ENCODE measurements at regions not wholly inside any gene's neighbourhood (a gene's known extent, or its start where the extent isn't known, plus 50 kb on each side); places are given as distances from the start of the nearest gene placed in this dataset.

DNA sequence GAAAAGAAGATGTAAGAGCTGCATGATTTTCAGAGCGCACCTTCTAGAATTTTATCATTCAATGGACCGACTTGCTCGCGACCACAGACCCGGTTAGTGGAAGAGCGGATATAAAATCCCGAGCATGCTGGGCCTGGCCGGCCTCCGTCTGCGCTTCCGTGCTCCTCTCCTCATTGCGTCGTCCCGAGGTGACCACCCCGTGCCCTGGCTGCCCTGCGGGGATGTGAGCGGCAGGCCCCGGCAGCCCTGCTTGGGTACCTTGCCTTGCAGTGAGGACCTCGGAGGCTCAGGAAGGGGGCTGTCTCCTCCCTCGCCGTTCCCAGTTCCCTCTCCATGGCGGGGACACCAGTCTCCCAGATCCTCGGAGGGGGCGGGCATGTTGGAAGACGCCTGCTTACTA, 330.9 kb upstream of the SHH start:
- TF ChIP-seq ZNF384 (IDR thresholded peaks at IDR 0.05) (no peak), FOXM1 (IDR thresholded peaks at IDR 0.05; ENCODE audit: borderline replicate concordance) (no peak), HDGF (IDR thresholded peaks at IDR 0.05; ENCODE audit: borderline replicate concordance) (no peak), FOXA1 (IDR thresholded peaks at IDR 0.05) (no peak), FOXK2 (IDR thresholded peaks at IDR 0.05) (no peak), ARNT (IDR thresholded peaks at IDR 0.05) (no peak), BHLHE40 (IDR thresholded peaks at IDR 0.05; ENCODE audit: borderline replicate concordance) (no peak), TARDBP (IDR thresholded peaks at IDR 0.05) (no peak), CTBP1 (IDR thresholded peaks at IDR 0.05; ENCODE audit: borderline replicate concordance) (no peak), SUZ12 (IDR thresholded peaks at IDR 0.05) (no peak), L3MBTL2 (conservative IDR thresholded peaks at IDR 0.05) (no peak)
- TF ChIP-seq, protein P1, sequence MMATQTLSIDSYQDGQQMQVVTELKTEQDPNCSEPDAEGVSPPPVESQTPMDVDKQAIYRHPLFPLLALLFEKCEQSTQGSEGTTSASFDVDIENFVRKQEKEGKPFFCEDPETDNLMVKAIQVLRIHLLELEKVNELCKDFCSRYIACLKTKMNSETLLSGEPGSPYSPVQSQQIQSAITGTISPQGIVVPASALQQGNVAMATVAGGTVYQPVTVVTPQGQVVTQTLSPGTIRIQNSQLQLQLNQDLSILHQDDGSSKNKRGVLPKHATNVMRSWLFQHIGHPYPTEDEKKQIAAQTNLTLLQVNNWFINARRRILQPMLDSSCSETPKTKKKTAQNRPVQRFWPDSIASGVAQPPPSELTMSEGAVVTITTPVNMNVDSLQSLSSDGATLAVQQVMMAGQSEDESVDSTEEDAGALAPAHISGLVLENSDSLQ (IDR thresholded peaks at IDR 0.05): no peak
